ENCODE measurements at regions not wholly inside any gene's neighbourhood (a gene's known extent, or its start where the extent isn't known, plus 50 kb on each side); places are given as distances from the start of the nearest gene placed in this dataset.

DNA sequence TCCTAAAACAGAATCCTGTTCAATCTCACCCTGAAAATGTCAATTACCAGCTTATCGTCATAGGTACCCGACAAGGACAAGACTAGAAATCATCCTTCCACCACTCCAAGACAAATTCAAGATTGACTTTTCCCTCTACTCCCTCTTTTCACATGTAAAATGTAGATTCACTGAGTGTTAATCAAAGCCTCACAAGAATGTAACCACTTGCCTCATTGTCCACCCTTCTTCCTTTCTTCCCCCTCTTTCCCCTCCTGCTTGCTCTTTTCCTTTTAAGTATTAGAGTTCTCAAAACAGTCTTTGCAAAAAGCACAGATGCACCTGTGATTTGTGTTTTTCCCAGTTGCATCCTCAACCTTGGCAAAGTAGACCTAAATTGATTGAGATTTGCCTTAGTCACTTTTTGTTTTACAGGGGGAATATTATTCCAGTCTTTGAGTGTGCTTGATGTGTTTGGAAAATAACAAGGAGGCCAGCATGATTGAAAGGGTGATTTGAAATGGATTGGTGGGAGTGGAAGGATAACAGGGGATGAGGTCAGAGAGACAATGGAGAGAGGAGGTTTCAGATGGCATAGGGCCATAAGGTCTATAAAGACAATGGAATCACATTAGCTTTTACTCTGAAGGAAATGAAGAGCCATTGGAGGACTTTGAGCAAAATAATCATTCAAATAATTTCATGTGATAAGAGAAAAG lies 231.3 kb upstream of the TYRP1 start:
- DNase-seq = no peak

DNA sequence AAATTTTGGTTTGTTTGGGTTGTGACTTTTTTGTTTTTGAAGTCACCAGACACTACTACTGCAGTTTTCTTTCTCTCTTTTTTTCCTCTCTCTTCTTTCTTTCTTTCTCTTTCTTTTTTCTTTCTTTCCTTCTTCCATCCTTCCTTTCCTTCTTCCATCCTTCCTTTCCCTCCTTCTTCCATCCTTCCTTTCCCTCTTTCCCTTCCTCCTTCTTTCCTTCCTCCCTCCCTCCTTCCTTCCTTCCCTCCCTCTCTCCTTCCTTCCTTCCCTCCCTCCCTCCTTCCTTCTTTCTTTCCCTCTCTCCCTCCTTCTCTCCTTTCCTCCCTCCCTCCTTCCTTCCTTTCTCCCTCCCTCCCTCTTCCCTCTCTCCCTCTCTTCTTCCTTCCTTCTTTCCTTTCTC lies 230.3 kb upstream of the TYRP1 start:
- no peak for DNase-seq

DNA sequence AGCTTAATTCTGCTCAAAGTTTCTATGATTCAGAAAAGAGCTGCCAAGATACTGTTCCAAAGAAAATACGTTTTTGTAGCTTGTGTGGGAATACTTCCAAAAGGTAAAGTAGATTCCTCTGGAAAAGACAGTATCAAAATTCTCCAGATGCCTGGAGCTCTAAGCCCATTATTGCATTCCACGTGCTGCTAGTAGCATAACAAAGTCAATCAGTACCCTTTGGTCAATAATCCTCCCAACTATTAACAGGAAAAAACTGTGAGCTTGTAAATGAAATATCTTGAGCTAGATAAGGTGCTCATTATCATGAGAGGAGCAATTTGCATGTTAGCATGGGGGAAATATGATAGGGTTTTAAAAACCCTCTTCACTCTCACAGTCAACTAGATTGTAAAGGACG lies 229.5 kb upstream of the TYRP1 start:
- no peak for DNase-seq

DNA sequence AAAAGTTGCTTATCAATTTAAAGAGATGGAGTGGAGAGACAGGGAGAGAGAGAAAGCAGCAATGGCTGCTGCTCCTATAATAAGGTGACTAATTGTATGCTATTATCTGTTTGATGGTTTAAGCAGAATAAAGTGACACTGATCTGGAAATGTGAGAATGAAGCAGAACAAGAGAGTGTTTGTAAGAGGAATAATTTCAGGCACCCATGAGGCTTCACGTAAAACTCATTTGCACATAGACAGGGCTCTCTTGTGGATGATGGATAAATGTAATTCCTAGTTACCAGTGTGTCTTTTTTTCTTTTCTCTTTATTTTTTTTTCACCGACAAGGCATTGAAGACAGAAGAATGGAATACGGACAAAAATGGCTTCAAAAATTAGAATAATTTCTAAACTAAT lies 228.8 kb upstream of the TYRP1 start:
- DNase-seq = no peak

DNA sequence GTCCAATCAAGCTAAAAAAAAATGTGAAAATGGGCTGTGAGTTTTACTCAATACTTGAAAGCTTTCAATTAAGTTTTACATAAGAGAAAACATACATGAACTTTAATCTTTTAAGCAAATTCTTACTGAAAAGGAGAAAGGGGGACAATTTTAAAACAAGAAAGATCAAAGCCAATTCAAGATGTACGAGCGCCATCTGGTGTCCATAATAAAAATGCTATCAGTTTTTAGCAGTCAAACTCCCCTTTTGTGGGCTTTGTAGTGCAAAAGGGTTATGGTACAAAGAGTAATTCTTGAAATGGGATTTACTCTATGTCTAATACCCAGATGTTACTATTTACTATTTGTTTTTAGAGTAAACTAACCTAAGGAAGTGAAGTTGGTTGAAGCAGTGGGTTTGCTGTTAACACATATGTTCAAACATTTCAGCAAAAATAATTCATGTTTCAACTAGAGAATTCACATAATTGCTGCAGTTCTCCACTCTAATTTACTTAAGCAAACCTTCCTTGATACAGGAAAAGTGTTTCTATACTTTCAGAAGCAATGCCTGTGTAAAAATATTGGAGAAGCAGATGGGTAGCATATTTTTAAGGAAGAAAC lies 228.2 kb upstream of the TYRP1 start:
- DNase-seq = no peak

DNA sequence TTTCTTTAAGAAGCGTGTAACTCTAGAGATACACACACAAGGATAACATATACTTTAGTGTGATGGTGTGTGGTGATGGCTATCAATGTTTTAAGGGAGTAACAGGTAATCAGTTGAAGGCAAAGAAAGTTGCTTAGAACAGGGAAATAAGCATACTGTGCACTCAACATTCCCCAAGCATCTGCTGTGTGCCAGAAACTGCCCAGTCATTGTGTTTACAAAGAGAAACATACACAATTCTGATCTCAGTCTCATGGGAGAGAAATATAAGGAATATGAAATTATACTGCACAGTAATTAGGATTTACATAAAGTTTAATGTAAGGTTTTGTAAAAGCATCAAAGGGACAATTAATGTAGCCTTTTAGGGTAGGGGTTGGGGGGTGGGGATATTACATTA lies 224.1 kb upstream of the TYRP1 start:
- DNase-seq = no peak

DNA sequence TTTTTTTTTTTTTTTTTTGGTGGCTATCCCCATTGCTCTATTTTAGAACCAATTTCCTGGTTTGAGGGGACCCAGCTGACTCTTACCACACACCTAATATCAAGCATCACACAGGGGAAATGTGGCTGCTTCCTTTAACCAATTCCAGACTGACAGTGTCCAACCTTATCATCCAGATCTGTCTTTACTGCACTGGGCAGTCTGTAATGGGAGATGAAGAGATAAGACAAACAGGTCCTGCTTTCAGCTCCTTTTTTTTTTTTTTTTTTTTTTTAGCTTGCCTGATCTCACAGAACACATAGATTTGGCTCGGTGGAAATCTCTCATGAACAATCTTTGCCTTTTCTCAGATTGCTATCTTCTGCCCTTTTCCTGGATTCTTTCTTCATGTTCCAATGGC lies 198.8 kb upstream of the TYRP1 start:
- no peak for DNase-seq

DNA sequence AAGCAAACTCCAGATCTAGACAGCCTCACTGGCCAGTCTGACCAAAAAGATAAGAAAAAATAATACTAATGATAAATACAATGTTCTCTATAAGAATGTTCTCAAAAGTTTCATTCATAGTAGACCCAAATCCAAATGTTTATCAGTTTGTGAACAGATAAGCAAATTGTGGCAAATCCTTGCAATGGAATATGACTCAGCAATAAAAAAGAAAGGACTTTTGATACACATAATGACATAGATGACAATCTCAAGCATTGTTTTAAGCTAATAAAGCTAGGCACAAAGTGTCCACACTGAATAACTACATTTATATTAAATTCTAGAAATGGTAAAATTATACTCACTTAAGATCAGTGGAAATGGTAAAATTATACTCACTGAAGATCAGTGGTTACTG lies 195.4 kb upstream of the TYRP1 start:
- no peak for DNase-seq

DNA sequence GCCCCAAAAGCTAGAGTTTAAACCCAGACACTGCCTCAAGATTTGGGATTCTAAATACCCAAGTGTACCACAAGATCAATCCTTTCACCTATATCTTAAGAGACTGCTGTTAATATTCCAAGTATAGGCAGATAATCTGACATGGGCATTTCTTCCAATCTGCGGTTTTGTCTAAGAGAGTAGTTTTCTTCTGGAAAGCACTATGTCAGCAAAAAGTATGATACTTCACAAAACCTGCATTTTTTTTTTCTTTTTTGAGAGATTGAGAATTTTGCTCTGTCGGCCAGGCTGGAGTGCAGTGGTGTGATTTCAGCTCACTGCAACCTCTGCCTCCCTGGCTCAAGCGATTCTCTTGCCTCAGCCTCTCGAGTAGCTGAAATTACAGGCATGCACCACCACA lies 190.7 kb upstream of the TYRP1 start:
- DNase-seq = no peak

DNA sequence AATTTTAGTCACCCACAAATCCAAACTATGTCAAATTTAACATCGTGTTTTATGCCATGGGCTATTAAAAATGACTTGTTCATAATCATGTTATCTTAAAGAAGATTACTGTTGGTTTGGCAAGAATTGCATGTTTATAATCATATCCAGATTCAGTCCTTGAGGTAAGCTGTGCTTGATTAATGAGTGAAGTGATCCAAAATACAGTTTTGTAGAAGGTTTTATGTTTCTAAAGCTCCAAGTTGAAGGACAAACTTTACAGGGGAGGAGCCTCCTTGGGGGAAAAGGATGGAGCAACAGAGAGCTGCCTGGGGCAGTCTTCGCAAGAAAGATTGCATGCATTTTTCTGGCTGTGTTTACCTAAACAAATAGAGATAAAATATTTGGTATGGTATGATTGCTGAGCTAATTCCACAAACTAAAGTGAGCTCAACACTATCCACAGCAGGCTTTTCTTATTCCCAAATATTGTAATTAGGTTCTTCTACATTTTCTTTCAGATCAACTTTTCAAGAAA lies 189.5 kb upstream of the TYRP1 start:
- DNase-seq = no peak

DNA sequence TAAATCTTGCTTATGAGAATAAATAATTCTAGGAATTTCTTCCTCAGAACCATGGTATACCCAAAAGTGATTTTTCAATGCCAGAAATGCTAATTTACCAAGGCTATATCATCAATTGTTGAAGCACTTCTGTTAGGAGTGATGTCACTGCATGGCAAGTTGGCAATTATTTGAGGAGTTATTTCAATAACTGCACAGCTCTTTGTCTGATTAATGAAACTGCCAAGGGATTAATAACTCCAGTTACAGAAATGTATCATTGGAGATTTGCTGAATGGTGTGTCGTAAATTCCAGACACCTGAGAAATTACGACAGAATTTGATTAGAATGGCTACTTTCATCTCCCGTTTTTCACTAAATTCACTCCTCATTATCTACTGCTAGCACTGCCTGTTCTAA lies 182.6 kb upstream of the TYRP1 start:
- no peak for DNase-seq

DNA sequence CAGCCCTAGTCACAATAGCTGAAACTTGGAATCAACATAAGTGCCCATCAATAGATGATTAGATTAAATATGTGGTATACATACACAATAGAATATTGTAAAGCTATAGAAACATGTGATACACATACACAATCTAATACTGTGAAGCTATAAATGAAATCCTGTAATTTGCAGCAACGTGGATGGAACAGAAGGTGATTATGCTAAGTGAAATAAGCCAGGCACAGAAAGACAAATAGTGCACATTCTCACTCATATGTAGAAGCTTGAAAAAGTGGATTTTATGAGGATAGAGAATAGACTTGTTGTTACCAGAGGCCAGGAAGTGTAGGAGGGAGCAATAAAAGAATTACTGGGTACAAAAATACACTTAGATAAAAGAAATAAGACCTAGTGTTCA lies 181.5 kb upstream of the TYRP1 start:
- DNase-seq = no peak

DNA sequence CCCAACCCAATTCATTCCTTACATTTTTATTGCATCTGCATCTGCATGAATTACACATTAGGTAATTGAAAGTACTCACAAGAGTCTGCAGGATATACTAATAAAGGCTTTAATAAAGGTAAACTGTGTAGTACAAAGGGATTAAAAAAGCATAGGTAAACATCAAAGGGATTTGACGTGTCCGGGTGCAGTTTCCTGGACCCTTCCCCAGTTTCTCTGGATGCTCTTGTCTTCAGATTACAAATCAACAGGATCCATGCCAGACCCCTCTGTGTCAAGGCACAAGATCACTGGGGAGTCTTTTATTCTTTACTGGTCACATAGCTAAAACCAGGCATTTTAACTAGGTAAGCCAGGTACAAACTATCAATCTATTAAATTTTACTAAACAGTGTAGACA lies 177.2 kb upstream of the TYRP1 start:
- no peak for DNase-seq

DNA sequence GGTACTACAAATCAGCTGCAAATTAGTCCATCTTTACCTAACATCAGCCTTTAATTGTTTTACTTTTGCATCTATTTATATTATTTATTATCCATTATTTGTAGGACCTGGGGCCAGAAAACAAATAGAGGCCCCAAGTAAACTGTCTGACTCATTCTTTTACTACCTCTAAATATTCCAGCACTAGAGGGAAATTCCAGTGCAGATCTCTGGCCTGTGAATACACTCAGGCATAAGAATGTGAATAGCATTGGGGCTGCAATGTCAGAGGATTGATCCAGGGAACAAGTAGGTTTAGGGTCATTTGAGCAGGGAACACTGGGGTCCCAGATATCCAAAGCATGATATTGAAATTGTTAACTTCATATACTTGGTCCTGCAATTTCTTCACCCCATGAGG lies 176.6 kb upstream of the TYRP1 start:
- DNase-seq = no peak

DNA sequence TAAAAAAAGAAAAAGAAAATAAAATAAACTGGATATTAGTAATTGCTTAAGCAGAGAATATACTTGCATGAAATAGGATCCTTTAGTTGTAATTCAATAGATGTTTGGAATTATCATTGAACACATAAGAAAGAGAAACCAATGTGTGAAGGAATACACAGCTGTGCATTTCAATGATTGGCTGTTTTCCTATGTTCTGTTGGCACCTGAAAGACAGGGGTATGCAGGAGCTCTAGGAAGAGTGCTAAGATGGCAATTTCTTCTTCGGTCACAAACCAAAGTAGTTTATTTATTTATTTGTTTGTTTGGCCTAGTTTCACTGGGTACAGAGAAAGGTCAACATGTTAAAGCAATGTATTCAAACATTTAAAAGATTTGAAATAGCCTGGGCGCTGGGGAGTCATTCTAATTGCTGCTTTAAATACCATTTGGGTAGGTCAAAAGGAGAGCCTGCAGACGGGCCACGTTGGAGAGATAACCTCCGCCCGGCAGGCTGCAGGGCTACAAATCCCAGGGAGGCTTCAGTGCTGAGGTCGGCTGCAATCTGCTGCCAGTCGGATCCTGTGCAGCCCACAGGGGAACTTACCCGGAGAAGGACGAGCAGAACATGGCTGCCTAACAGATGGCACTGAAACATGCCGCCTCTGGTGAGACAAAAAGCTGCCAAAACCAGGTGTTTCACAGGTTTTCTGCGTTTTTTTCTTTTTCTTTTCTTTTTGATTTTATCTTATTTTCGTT lies 154.2 kb upstream of the TYRP1 start:
- DNase-seq = no peak

DNA sequence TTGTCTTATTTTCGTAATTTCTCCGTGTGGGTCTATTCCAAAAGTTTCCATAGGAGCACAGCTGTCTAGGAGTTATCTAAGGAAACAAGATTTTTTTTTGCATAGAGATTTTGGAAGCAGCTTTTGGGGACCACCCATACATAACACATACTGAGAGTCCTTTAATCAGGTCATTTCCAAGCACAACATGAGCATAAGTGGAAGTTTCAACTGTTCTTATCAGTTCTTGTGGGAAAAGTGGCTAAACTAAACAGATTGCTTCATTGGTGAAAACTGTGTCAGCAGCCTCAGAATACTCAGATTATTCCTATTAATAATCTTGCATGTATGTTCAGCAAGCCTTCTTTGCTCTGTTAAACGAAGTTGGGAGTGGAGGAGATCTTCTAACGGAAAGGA lies 153.6 kb upstream of the TYRP1 start:
- DNase-seq = no peak

DNA sequence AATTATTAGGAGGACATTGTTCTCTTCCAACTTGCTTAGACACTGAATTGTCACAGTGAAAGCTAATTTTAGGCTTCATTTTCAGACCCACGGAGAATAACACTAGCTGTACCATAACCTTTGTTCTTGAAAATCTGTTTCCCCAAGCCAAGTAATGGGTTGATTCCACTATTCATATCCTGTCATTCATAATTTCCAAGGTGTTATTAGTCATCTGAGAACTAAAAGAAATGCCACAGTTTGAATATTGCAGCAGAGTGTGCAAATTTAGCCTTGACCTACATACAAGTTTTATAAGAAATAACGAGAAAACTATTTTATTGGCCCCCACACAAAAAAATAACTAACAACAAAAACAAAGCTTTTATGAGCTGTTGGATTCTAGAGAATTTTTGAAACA lies 148.5 kb upstream of the TYRP1 start:
- no peak for DNase-seq

DNA sequence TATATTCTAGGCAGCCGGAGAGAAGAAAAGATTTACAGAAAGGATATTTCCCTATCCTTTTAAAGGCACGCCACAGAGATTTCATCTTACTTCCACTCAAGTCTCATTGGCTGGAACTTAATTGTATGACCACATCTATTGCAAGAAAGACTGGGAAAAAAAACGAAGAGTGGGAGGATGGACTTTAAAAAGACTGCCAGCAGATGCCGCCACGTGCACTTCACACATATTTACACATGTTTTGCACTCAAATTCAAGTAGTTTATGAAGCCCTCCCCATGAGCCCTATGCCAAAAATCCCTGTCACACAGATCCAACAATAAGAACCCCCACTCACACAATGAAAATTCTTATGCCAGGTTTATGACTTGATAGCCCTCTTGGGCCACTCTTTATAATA lies 138.5 kb upstream of the TYRP1 start:
- DNase-seq = peak; percentile 16

DNA sequence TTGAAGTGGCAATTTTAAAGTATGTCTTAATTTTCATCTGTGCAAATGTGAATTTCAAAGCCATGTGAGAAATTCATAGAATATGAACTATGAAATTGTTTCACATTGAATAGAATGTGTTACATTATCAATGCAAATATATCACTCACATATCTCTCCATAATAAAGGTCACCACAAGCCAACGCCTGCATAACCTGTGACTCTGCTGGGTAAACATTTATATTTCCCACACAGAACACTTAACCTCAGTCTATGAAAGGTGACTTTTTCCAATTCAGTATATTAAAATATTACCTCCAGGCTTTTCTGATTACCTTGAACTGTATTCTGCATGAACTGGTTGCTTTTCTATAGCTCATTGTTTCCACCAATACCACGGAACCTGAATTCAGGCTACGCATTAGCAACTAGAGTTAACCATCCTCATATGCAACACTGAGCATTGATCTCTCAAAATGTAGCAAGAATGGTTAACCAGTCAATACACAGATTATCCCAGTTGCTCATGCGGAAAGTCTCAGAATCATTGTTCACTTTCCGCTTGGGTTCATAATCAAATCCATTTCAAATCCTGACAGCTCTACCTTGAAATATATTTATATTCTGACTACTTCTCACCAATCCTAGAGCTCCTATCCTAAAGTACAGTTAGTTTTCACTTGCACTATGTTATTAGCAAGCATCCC lies 126.6 kb upstream of the TYRP1 start:
- no peak for DNase-seq

DNA sequence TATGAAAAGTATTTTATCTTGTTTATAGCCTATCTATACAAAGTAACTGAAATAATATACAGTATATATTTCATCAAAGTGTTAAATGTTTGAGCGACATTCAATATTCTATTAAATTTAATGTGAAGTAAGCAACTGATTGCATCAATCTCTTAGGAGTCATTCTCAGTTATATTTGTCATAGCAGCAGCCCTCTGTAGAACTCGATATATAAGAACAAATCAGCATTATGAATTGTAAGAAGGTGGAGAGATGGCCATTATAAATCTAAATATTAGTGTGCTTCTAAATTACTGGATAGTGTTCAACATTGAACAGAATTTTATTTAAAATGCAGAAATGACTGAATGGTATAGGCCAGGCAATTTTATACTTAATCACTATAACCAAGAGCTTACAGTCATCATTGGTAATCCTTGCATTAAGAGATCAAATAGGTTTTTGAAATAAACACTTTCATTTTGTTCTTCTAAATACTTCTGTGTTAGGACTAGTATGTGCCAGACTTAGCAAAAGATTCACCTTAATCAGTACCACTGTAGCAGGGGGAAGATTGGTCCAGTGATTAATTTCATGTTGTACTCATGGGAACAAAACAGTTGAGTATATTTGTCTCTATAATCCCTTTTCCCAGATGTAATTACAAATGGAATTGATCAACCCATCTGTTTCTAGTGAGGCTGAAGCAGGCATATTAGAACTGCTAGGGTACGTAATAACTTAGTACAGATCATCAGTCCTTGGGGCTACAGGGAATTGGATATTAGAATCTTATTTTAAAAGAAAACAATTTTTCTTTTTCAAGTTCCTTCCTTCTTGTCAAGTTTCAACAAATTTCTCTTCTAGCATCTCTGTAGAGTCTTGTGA lies 108.3 kb upstream of the TYRP1 start:
- DNase-seq = no peak

DNA sequence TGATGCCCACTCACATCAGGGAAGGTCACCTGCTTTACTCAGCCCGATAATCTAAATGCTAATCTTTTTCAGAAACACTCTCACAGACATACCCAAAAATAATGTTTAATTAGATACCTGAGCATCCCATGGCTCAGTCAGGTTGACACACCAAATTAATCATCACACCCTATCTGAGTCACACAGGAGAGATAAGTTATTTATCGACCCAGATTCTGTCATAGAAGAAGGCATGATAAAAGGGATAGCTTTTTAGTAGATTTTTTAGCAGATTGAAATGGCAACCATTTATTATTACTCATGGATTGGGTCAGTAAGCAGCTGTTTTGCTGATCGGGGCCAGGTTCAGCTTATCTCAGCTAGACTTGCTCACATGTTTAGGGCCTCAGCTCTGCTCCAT lies 97.8 kb upstream of the TYRP1 start:
- no peak for DNase-seq

DNA sequence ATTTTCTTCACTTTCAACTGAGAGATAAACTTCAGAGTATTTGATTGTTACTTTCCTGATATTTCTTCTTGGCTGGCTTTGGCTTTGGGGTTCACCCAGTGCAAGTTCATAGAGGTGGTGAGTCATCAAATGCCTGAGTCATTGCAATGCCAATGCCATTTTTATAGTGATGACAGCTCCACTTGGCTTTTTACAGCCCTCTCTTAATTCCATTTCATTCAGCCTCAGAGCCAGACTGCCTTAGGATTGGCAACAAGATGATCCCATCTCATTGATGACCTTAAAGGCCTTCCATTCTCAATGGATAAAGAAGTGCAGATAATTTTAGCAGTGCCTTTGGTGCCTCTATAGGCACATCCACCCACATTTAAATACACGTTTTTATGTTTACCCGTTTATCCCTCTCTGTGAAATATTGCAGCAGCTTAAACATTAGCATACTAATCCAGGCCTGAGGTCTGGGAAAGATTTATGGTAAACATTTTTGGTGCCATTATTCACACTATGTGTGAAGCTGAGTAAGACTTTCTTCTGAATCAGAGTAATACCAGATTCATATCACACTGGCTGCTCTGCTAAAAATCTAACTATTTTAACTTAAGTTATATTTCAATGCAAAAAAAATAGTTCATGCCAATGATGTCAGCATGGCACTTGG lies 88.9 kb upstream of the TYRP1 start:
- no peak for DNase-seq

Measured in MV-4-11 (cell line).